Erythroblast (primary cell): ENCODE measurements at regions not wholly inside any gene's neighbourhood (a gene's known extent, or its start where the extent isn't known, plus 50 kb on each side); places are given as distances from the start of the nearest gene placed in this dataset.

Experiments used
- GATA1 ChIP-seq: IDR thresholded peaks from 2 replicates; pipeline ENCODE4 v1.6.1; 2011; ENCODE audit warnings: low read depth, mild to moderate bottlenecking, control low read depth, low read length, moderate library complexity
- POLR2A ChIP-seq: IDR thresholded peaks from 2 replicates; pipeline ENCODE4 v1.6.1; 2011; ENCODE audit warnings: mild to moderate bottlenecking, low read length

- TF ChIP-seq POLR2A (no peak), GATA1 (no peak)
Observed at GRCh38 chr13:31955101-31955500, 76.5 kb upstream of the FRY start.
